HepG2 (cell line): ENCODE measurements at regions not wholly inside any gene's neighbourhood (a gene's known extent, or its start where the extent isn't known, plus 50 kb on each side); places are given as distances from the start of the nearest gene placed in this dataset.

Experiments
- ATAC-seq: fragments of 200-7000 bp; cut with Tn5 transposase; 3 replicates; pipeline ENCODE4 v1.9.1; 2020; ENCODE audit warnings: mild to moderate bottlenecking, moderate library complexity
- BruUV-seq: library from RNA; stranded (reverse); fragments of 400-500 nt; replicated peaks from 2 replicates; lab custom pipeline; 2021; lab: Mats Ljungman, UMichigan
- CTCF ChIA-PET: fragments of 300-600 bp; formaldehyde crosslinking; extraction: SDS; loops from one replicate; lab custom pipeline; 2021; ENCODE audit warnings: low total read pairs, inconsistent platforms, low intra/inter-chr PET ratio; lab: Yijun Ruan, JAX
- POLR2A ChIA-PET: fragments of 350-600 bp; sonication (Branson Sonifier 250); formaldehyde crosslinking; loops from one replicate; lab custom pipeline; 2020; ENCODE audit warnings: antibody characterized with exemption, inconsistent platforms; lab: Yijun Ruan, JAX
- DNase-seq: peaks from one replicate; pipeline ENCODE4 v3.0.0-alpha.2; 2015; ENCODE audit warnings: low spot score
- FAIRE-seq: peaks from 3 replicates; lab custom pipeline; 2011; peaks lifted over from hg19 to GRCh38; lab: Jason Lieb, UNC
- H2AFZ ChIP-seq: one replicate; pipeline ENCODE4 v1.6.1; 2011; ENCODE audit warnings: low read length, inconsistent platforms
- H3K27ac ChIP-seq: fragments of 300-600 bp; 3 replicates; pipeline ENCODE4 v1.8.0; 2011; ENCODE audit warnings: mixed run types, mild to moderate bottlenecking, mixed read lengths, low read length, inconsistent platforms; ENCODE audit not compliant: insufficient read depth; ENCODE audit errors: extremely low read length
- H3K27me3 ChIP-seq, 2 experiments: fragments of 200-600 bp in 1 of 2; 2 replicates in 1 of 2; 3 replicates in 1 of 2; pipeline versions ENCODE4 v1.6.0 to v1.8.0; 2011; ENCODE audit warnings: low read length in 2 of 2, mild to moderate bottlenecking in 2 of 2, moderate library complexity in 2 of 2, inconsistent platforms in 1 of 2; ENCODE audit not compliant: insufficient read depth in 2 of 2, control insufficient read depth in 1 of 2
- H3K36me3 ChIP-seq, 2 experiments: fragments of 200-600 bp in 1 of 2; replicated peaks in 1 of 2; 2 replicates in 1 of 2; 3 replicates in 1 of 2; pipeline versions ENCODE4 v1.5.1 to v1.8.0; 2011; ENCODE audit warnings: low read length in 2 of 2, inconsistent platforms in 1 of 2; ENCODE audit not compliant: insufficient read depth in 2 of 2, control insufficient read depth in 1 of 2
- H3K4me1 ChIP-seq: 2 replicates; pipeline ENCODE4 v1.5.1; 2012; ENCODE audit warnings: low read length, inconsistent platforms; ENCODE audit not compliant: insufficient read depth
- H3K4me2 ChIP-seq: 2 replicates; pipeline ENCODE4 v1.6.0; 2011; ENCODE audit warnings: low read depth, low read length, inconsistent platforms
- H3K4me3 ChIP-seq, 3 experiments: fragments of 200-600 bp in 1 of 3; sonication (generic), shearing (Covaris generic) in 1 of 3; replicated peaks in 1 of 3; 2 replicates each; pipeline ENCODE4 v1.5.1; 2011 to 2016; ENCODE audit warnings: low read length in 3 of 3, inconsistent platforms in 2 of 3, low read depth in 2 of 3, mild to moderate bottlenecking in 2 of 3, control low read depth in 1 of 3, mixed read lengths in 1 of 3; ENCODE audit not compliant: insufficient read depth in 1 of 3
- H3K79me2 ChIP-seq: one replicate; pipeline ENCODE4 v1.6.1; 2011; ENCODE audit warnings: low read length, inconsistent platforms; ENCODE audit not compliant: insufficient read depth
- H3K9ac ChIP-seq: 2 replicates; pipeline ENCODE4 v1.6.0; 2011; ENCODE audit warnings: mild to moderate bottlenecking, low read depth, low read length, inconsistent platforms; ENCODE audit not compliant: insufficient read depth
- H3K9me3 ChIP-seq: 2 replicates; pipeline ENCODE4 v1.5.1; 2012; ENCODE audit warnings: mild to moderate bottlenecking, low read length
- H4K20me1 ChIP-seq: 2 replicates; pipeline ENCODE4 v1.6.0; 2011; ENCODE audit warnings: inconsistent platforms, mild to moderate bottlenecking, low read length, moderate library complexity; ENCODE audit not compliant: insufficient read depth
- HOXA7 ChIP-seq: sonication (generic); formaldehyde crosslinking; IDR thresholded peaks from 2 replicates; pipeline ENCODE4 v1.8.1; 2022; ENCODE audit warnings: mild to moderate bottlenecking, missing genetic modification reagents, moderate library complexity
- ISX ChIP-seq: sonication (generic); formaldehyde crosslinking; conservative IDR thresholded peaks from 2 replicates; pipeline ENCODE4 v1.5.0; 2020; ENCODE audit warnings: missing genetic modification reagents
- KLF15 ChIP-seq: sonication (generic); formaldehyde crosslinking; IDR thresholded peaks from 2 replicates; pipeline ENCODE4 v1.8.1; 2023; ENCODE audit warnings: borderline replicate concordance, mild to moderate bottlenecking, inconsistent platforms, missing genetic modification reagents, mixed read lengths
- KLF6 ChIP-seq: IDR thresholded peaks from 2 replicates; pipeline ENCODE4 v1.8.0; 2016; ENCODE audit warnings: missing biosample characterization, missing genetic modification reagents
- MED8 ChIP-seq: sonication (generic); formaldehyde crosslinking; IDR thresholded peaks from 2 replicates; pipeline ENCODE4 v1.8.1; 2023; ENCODE audit warnings: mild to moderate bottlenecking, missing genetic modification reagents; ENCODE audit not compliant: insufficient replicate concordance
- POLR2A ChIP-seq, 2 experiments: IDR thresholded peaks; 2 replicates each; pipeline ENCODE4 v1.6.1; 2011; ENCODE audit warnings: low read depth in 2 of 2, low read length in 2 of 2, mild to moderate bottlenecking in 1 of 2, moderate library complexity in 1 of 2; ENCODE audit not compliant: insufficient read depth in 1 of 2
- SRY ChIP-seq: sonication (generic); formaldehyde crosslinking; IDR thresholded peaks from 2 replicates; pipeline ENCODE4 v1.8.0; 2022; ENCODE audit warnings: mild to moderate bottlenecking, missing genetic modification reagents
- ZNF232 ChIP-seq: sonication (generic); formaldehyde crosslinking; IDR thresholded peaks from 2 replicates; pipeline ENCODE4 v1.4.0; 2020; ENCODE audit warnings: missing genetic modification reagents, borderline replicate concordance
- WGBS: methylation state at CpG from one replicate; pipeline ENCODE4 v1.1.6; 2017; ENCODE audit warnings: low lambda C conversion rate; 5-methylcytosine and 5-hydroxymethylcytosine counted together
- in situ Hi-C: cut with HindIII; loops from 2 replicates; pipeline ENCODE4 v1.10.0; 2017; ENCODE audit warnings: low pct_unique_long_range_greater_than_20kb; ENCODE audit not compliant: extremely low pct_ligation_motif_present
- intact Hi-C: fragments of 100-400 bp; cut with micrococcal nuclease; formaldehyde crosslinking; loops from one replicate; pipeline ENCODE4 v1.10.0; 2022; ENCODE audit not compliant: unreplicated experiment
- TF ChIP-seq, protein P1 (sequence below): IDR thresholded peaks from 2 replicates; pipeline ENCODE4 v1.6.1; 2012; ENCODE audit warnings: low read depth, low read length, improper control_type of control experiment
- TF ChIP-seq, protein P2 (sequence below): sonication (generic); formaldehyde crosslinking; IDR thresholded peaks from 2 replicates; pipeline ENCODE4 v1.5.0; 2020; ENCODE audit warnings: mild to moderate bottlenecking, missing genetic modification reagents
- TF ChIP-seq, protein P3 (sequence below): IDR thresholded peaks from 2 replicates; pipeline ENCODE4 v1.6.1; 2016; ENCODE audit warnings: missing biosample characterization, missing genetic modification reagents, low read depth

DNA sequence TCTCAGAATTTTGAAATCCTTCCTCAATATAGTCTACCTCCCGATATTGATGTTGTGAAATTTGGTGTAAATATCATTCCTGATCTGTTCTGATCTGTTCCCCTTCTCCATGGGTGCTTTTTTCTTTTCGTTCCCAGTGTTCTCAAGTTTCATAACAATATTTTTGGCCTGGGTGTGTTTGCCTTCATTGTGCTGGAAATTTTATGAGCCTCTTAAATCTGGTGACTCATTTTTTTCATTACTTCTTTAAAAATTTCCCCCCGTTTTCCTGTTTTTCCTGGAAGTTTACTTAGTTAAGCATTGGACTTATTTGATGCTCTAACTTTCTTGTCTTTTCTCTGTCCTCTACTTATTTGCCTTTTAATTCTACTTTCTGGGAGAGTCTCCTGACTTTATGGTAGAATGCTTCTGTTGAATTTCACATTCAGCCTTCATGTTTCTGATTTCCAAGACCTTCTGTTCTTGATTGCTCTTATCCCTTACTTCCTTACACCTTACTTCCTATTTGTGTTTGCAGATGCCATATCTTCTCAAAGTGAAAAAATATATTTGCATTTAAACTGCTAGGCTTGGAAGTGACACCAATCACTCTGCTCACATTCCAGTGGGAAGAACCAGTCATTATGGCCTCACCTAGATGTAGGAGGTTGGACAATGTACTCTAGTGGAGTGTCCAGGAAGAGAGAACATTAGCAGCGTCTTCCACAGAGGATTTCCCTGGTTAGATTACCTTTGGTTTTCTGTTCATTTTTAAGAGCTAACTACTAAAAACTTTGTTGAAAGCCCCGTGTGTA is 441.9 kb downstream of the ARHGEF28 start (continued):
- TF ChIP-seq, protein P1, sequence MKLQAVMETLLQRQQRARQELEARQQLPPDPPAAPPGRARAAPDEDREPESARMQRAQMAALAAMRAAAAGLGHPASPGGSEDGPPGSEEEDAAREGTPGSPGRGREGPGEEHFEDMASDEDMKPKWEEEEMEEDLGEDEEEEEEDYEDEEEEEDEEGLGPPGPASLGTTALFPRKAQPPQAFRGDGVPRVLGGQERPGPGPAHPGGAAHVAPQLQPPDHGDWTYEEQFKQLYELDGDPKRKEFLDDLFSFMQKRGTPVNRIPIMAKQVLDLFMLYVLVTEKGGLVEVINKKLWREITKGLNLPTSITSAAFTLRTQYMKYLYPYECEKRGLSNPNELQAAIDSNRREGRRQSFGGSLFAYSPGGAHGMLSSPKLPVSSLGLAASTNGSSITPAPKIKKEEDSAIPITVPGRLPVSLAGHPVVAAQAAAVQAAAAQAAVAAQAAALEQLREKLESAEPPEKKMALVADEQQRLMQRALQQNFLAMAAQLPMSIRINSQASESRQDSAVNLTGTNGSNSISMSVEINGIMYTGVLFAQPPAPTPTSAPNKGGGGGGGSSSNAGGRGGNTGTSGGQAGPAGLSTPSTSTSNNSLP, result no peak
- TF ChIP-seq, protein P2, sequence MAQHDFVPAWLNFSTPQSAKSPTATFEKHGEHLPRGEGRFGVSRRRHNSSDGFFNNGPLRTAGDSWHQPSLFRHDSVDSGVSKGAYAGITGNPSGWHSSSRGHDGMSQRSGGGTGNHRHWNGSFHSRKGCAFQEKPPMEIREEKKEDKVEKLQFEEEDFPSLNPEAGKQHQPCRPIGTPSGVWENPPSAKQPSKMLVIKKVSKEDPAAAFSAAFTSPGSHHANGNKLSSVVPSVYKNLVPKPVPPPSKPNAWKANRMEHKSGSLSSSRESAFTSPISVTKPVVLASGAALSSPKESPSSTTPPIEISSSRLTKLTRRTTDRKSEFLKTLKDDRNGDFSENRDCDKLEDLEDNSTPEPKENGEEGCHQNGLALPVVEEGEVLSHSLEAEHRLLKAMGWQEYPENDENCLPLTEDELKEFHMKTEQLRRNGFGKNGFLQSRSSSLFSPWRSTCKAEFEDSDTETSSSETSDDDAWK, result no peak
- no peak for TF ChIP-seq HOXA7 (CRISPR knock-in tag)
- no peak for TF ChIP-seq MED8 (CRISPR knock-in tag)
- TF ChIP-seq, all 625 proteins: peak for 0

DNA sequence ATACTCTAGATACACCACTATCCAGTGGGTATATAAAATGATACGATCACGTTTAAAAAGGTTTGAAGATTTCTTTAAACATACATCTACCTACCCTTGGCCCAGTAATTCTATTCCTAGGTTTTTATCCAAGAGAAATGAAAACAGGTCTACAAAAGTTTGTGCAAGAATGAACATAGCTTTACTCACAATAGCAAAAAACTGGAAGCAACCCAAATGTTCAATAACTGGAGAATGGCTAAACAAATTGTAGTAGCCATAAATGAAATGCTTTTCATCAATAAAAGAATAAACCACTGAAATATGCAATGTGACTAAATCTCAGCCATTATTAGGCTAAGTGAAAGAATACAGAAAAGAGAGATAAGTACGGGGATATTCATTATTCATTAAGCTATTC is 438.9 kb downstream of the ARHGEF28 start:
- intact Hi-C loops, result no loop called here
- Histone ChIP-seq H3K79me2 (no peaks in the 10 kb centered on the region), H3K27me3 (no peaks in the 10 kb centered on the region), H4K20me1 (no peaks in the 10 kb centered on the region), H3K4me1 (0 out of 2 replicates have a peak, but pooled peaks cover 6% of the 10 kb centered on the region), H3K4me2 (no peak overlapping the region), H3K27ac (no peak overlapping the region), H3K9ac (no peak overlapping the region), H2AFZ (no peak overlapping the region), H3K9me3 (no peaks in the 10 kb centered on the region), H3K36me3 (no peaks in the 10 kb centered on the region), H3K4me3 (no peak overlapping the region)
- in situ Hi-C loops, result no loop called here
- no TSS peak for BruUV-seq
- FAIRE-seq (no peak), DNase-seq (no peak), ATAC-seq (no peak)
- ChIA-PET CTCF (no interaction called here), POLR2A (no interaction called here)
- 6% methylated on average over 3 of the region's 3 CpGs for WGBS
- TF ChIP-seq SRY (CRISPR knock-in tag) (no peak), KLF15 (CRISPR knock-in tag) (no peak), POLR2A (IDR thresholded peaks at IDR 0.05; ENCODE audit: insufficient read depth in 1 of 2, low read depth in 2 of 2, low read length in 2 of 2) (no peak), KLF6 (CRISPR knock-in tag) (no peak), ISX (CRISPR knock-in tag) (no peak), ZNF232 (no peak)
- TF ChIP-seq, protein P3, sequence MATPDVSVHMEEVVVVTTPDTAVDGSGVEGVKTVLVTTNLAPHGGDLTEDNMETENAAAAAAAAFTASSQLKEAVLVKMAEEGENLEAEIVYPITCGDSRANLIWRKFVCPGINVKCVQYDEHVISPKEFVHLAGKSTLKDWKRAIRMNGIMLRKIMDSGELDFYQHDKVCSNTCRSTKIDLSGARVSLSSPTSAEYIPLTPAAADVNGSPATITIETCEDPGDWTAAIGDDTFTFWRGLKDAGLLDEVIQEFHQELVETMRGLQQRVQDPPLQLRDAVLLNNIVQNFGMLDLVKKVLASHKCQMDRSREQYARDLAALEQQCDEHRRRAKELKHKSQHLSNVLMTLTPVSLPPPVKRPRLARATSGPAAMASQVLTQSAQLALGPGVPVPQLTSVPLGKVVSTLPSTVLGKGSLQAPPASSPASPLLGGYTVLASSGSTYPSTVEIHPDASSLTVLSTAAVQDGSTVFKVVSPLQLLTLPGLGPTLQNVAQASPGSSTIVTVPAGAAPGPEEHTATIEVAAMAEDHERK, result no peak
